ENCODE measurements at regions not wholly inside any gene's neighbourhood (a gene's known extent, or its start where the extent isn't known, plus 50 kb on each side); places are given as distances from the start of the nearest gene placed in this dataset.
"Not testable (repeated sequence)": the region's sequence is repeated elsewhere in the genome, so short reads cannot be mapped to it uniquely, and the experiment has no call there.

DNA sequence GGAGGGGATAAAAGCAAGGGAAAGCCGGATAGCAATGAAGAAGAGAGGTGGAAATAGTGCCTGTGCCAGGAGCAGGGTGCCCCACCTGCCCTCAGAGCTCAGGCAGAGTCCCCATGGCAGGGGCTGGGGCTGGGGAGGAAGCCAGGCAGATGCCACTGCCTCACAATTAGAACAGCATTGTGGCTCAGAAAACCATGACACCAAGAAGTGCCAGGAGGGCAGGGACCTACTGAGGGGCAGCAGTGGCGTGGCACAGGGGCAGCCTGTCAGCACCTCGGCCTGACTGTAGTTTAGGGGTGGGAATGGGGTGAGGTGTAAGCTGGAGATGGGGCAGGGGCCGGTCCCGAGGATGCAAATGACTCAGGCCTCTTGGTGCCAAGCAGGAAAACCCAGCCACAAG, 532.1 kb upstream of the B3GAT1 start:
- Mint-ChIP-seq H3K4me3 (no peak overlapping the region), H3K4me1 (peaks cover 22% of the 10 kb centered on the region), H3K36me3 (ENCODE audit: low read depth) (no peaks in the 10 kb centered on the region), H3K27me3 (ENCODE audit: low read depth) (peaks cover 23% of the 10 kb centered on the region), H3K9me3 (no peaks in the 10 kb centered on the region), H3K27ac (no peak overlapping the region)
- TF ChIP-seq, protein P1, sequence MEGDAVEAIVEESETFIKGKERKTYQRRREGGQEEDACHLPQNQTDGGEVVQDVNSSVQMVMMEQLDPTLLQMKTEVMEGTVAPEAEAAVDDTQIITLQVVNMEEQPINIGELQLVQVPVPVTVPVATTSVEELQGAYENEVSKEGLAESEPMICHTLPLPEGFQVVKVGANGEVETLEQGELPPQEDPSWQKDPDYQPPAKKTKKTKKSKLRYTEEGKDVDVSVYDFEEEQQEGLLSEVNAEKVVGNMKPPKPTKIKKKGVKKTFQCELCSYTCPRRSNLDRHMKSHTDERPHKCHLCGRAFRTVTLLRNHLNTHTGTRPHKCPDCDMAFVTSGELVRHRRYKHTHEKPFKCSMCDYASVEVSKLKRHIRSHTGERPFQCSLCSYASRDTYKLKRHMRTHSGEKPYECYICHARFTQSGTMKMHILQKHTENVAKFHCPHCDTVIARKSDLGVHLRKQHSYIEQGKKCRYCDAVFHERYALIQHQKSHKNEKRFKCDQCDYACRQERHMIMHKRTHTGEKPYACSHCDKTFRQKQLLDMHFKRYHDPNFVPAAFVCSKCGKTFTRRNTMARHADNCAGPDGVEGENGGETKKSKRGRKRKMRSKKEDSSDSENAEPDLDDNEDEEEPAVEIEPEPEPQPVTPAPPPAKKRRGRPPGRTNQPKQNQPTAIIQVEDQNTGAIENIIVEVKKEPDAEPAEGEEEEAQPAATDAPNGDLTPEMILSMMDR (IDR thresholded peaks at IDR 0.05; ENCODE audit: unreplicated experiment in 3 of 3): no peak

GRCh38 chr11:134943544-134943943, 531.5 kb upstream of the B3GAT1 start:
- Mint-ChIP-seq H3K36me3 (ENCODE audit: low read depth) (no peaks in the 10 kb centered on the region), H3K4me3 (no peak overlapping the region), H3K9me3 (no peaks in the 10 kb centered on the region), H3K27ac (no peak overlapping the region), H3K4me1 (peaks cover 21% of the 10 kb centered on the region), H3K27me3 (ENCODE audit: low read depth) (peaks cover 23% of the 10 kb centered on the region)
- TF ChIP-seq, protein P1 (IDR thresholded peaks at IDR 0.05; ENCODE audit: unreplicated experiment in 3 of 3): no peak

DNA sequence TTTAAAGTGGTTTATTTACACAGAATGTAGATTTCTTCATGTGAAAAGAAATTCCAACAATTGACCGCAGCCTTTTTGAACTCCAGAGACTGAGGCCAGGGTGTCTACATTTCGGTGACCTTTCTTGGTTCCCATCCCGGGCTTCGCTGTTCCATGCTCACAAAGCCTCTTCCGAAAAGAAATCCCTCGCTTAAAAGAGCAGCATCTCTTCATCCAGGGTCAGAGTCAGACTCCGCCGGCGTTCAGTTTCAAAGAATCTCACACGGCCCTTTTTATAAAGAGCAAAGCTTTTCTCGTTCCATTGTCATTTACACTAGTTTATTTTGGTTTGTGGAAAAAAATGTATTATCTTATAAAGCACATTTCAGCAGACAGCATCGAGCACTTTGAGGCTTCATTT, 530.6 kb upstream of the B3GAT1 start:
- H3K4me1 Mint-ChIP-seq: peaks cover 26% of the 10 kb centered on the region
- peaks cover 23% of the 10 kb centered on the region for H3K27me3 Mint-ChIP-seq (ENCODE audit: low read depth)
- H3K36me3 Mint-ChIP-seq (ENCODE audit: low read depth): no peaks in the 10 kb centered on the region
- H3K27ac Mint-ChIP-seq: peak overlapping the region in 1 of 3 experiments; percentile 31
- no peaks in the 10 kb centered on the region for H3K9me3 Mint-ChIP-seq
- H3K4me3 Mint-ChIP-seq: no peak overlapping the region
- TF ChIP-seq, protein P1 (IDR thresholded peaks at IDR 0.05; ENCODE audit: unreplicated experiment in 3 of 3): no peak

DNA sequence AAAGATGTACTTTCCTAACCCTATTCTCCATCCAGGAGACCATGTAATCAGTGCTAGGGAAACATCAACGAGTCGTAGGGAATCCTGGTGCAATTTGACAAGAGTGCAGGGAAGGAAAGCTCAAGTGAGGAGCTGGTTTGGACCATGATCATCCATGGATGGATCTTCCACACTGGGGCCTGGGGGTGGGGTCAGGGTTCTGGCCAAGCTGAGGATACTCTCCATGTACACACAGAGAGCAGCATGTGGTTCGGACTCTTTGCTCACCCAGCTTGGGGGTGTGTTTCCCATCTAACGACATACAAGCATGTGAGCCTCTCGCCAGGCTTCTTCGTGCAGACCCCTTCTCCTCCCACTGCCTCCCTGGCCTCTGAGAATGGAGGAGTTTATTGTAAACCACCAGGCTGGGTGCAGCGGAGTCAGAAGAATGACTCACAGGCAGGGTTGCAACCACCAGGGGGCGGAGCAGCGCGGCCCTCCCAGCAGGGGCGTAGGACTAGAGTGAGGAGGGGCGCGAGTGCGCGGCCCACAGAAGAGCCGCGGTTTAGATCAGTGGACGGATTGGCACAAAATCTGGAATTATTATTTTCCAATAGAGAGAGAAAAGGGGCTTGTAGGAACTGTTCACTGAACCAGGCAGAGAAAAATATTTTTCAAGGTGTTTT, 530.0 kb upstream of the B3GAT1 start:
- H3K4me3 Mint-ChIP-seq; H3K9me3 Mint-ChIP-seq; H3K36me3 Mint-ChIP-seq (ENCODE audit: low read depth): not testable (repeated sequence)
- peaks cover 27% of the 10 kb centered on the region for H3K4me1 Mint-ChIP-seq
- TF ChIP-seq, protein P1 (IDR thresholded peaks at IDR 0.05; ENCODE audit: unreplicated experiment in 3 of 3): peak in 1 of 3 experiments; percentile 23
- H3K27ac Mint-ChIP-seq: peak overlapping the region in 1 of 3 experiments; percentile 31
- peaks cover 23% of the 10 kb centered on the region for H3K27me3 Mint-ChIP-seq (ENCODE audit: low read depth)

- Mint-ChIP-seq H3K9me3 (no peaks in the 10 kb centered on the region), H3K4me1 (peaks cover 27% of the 10 kb centered on the region), H3K27ac (peak overlapping the region in 1 of 3 experiments; percentile 12), H3K36me3 (ENCODE audit: low read depth) (no peaks in the 10 kb centered on the region), H3K4me3 (no peak overlapping the region), H3K27me3 (ENCODE audit: low read depth) (peaks cover 19% of the 10 kb centered on the region)
- TF ChIP-seq, protein P1 (IDR thresholded peaks at IDR 0.05; ENCODE audit: unreplicated experiment in 3 of 3): no peak
Measured at GRCh38 chr11:134941326-134941725, 529.3 kb upstream of the B3GAT1 start.

All from nephron (organoid).